ENCODE measurements at regions not wholly inside any gene's neighbourhood (a gene's known extent, or its start where the extent isn't known, plus 50 kb on each side); places are given as distances from the start of the nearest gene placed in this dataset.

- no peak overlapping the region for H2AFZ ChIP-seq (ENCODE audit: low read length)
Observed at GRCh38 chr7:115122388-115122787, 200.5 kb downstream of the MDFIC start.

More at GRCh38 chr7:115122388-115122787, 200.5 kb downstream of the MDFIC start:
- Histone ChIP-seq H4K5ac (ENCODE audit: insufficient read length, low read depth, low read length) (no peak overlapping the region), H2BK20ac (ENCODE audit: low read length) (no peak overlapping the region), H2AK5ac (ENCODE audit: low read depth, low read length) (no peak overlapping the region), H3K4ac (replicated peaks; ENCODE audit: insufficient read length, low read depth, low read length) (no peak overlapping the region), H3K79me2 (ENCODE audit: control insufficient read depth in 1 of 2, insufficient read depth in 2 of 2, low read length in 2 of 2) (no peaks in the 10 kb centered on the region), H3K36me3 (ENCODE audit: control insufficient read depth in 2 of 4, insufficient read depth in 4 of 4, low read length in 3 of 4) (no peaks in the 10 kb centered on the region), H3K4me1 (replicated peaks in 1 of 4; ENCODE audit: control insufficient read depth in 3 of 4, insufficient read depth in 4 of 4, low read length in 3 of 4) (no peaks in the 10 kb centered on the region), H4K20me1 (replicated peaks in 1 of 2; ENCODE audit: control insufficient read depth in 1 of 2, insufficient read depth in 2 of 2, low read length in 2 of 2) (no peaks in the 10 kb centered on the region), H3K9me3 (ENCODE audit: insufficient read depth in 2 of 2, low read depth in 1 of 2, low read length in 1 of 2) (peaks cover 2 to 4% of the 10 kb centered on the region in 2 experiments; a peak in 1 of 4 replicates), H3K18ac (ENCODE audit: extremely low read depth, low read length) (no peak overlapping the region), H3K23me2 (ENCODE audit: low read depth, low read length) (no peaks in the 10 kb centered on the region), H3K27me3 (replicated peaks in 1 of 4; ENCODE audit: control insufficient read depth in 3 of 4, extremely low read depth in 1 of 4, insufficient read depth in 3 of 4, low read length in 3 of 4) (no peaks in the 10 kb centered on the region), H3K79me1 (ENCODE audit: low read depth, low read length) (no peaks in the 10 kb centered on the region), H3K14ac (ENCODE audit: insufficient read length) (no peak overlapping the region), H2BK12ac (ENCODE audit: low read depth, low read length) (no peak overlapping the region), H2BK15ac (ENCODE audit: low read length) (no peak overlapping the region), H3K23ac (ENCODE audit: insufficient read length) (no peak overlapping the region), H3K56ac (replicated peaks; ENCODE audit: insufficient read length, low read depth, low read length) (no peak overlapping the region), H2BK120ac (replicated peaks; ENCODE audit: low read depth, low read length) (no peak overlapping the region), H4K91ac (replicated peaks; ENCODE audit: insufficient read length, low read length) (no peak overlapping the region), H3K4me3 (ENCODE audit: extremely low read depth in 1 of 4, insufficient read depth in 2 of 4, low read depth in 3 of 4, low read length in 4 of 4) (no peak overlapping the region), H3K27ac (ENCODE audit: low read depth, low read length) (no peak overlapping the region), H2BK5ac (ENCODE audit: low read depth, low read length) (no peak overlapping the region), H4K8ac (ENCODE audit: extremely low read depth, insufficient read depth, low read length) (no peak overlapping the region), H3K4me2 (ENCODE audit: insufficient read depth in 1 of 2, low read depth in 2 of 2, low read length in 2 of 2) (no peak overlapping the region), H3K9ac (replicated peaks in 1 of 4; ENCODE audit: extremely low read depth in 1 of 4, low read depth in 3 of 4, low read length in 3 of 4) (no peak overlapping the region)
- no peak for FAIRE-seq
- POLR2A ChIA-PET (ENCODE audit: partially characterized antibody): no interaction called here
- no peak for DNase-seq (ENCODE audit: low read depth in 1 of 2, low spot score in 2 of 2)
- WGBS, 2 experiments (ENCODE audit: extremely low coverage in 1 of 2, insufficient coverage in 1 of 2, insufficient read length in 1 of 2, insufficient replicate concordance in 2 of 2, low coverage in 1 of 2, low lambda C conversion rate in 2 of 2, missing lambda C conversion rate in 1 of 2): 100% methylated on average over 1 of the region's 1 CpG; no CpG with 5 or more reads in 1 of the 2 experiments
- no peak for TF ChIP-seq SIRT6 (IDR thresholded peaks at IDR 0.05; ENCODE audit: low read length)
- no peak for TF ChIP-seq SP4 (IDR thresholded peaks at IDR 0.05; ENCODE audit: low read length)
- TF ChIP-seq PHF8 (conservative IDR thresholded peaks at IDR 0.05; ENCODE audit: low read depth, low read length): no peak
- no peak for TF ChIP-seq TEAD4 (IDR thresholded peaks at IDR 0.05; ENCODE audit: low read depth, low read length)
- TF ChIP-seq CTBP2 (IDR thresholded peaks at IDR 0.05; ENCODE audit: borderline replicate concordance, insufficient read depth, insufficient read length, low read length): no peak
- TF ChIP-seq RNF2 (IDR thresholded peaks at IDR 0.05; ENCODE audit: borderline replicate concordance, low read depth, low read length, missing control alignments, poor library complexity, severe bottlenecking): no peak
- TF ChIP-seq BRCA1 (IDR thresholded peaks at IDR 0.05; ENCODE audit: low read depth, low read length): no peak
- TF ChIP-seq SAP30 (IDR thresholded peaks at IDR 0.05; ENCODE audit: insufficient read depth, insufficient replicate concordance, low read length): no peak
- TF ChIP-seq SP2 (IDR thresholded peaks at IDR 0.05; ENCODE audit: low read length): no peak
- TF ChIP-seq RXRA (IDR thresholded peaks at IDR 0.05; ENCODE audit: insufficient read depth, low read depth, low read length): no peak
- TF ChIP-seq BCL11A (IDR thresholded peaks at IDR 0.05; ENCODE audit: low read depth in 2 of 2, low read length in 2 of 2): no peak
- TF ChIP-seq NRF1 (IDR thresholded peaks at IDR 0.05; ENCODE audit: low read depth, low read length): no peak
- no peak for TF ChIP-seq EGR1 (IDR thresholded peaks at IDR 0.05; ENCODE audit: borderline replicate concordance, low read depth, low read length)
- CTCF ChIA-PET (ENCODE audit: partially characterized antibody): no interaction called here
